HG02798 (cell line): ENCODE measurements at regions not wholly inside any gene's neighbourhood (a gene's known extent, or its start where the extent isn't known, plus 50 kb on each side); places are given as distances from the start of the nearest gene placed in this dataset.
"Not testable (repeated sequence)": the region's sequence is repeated elsewhere in the genome, so short reads cannot be mapped to it uniquely, and the experiment has no call there.

ENCODE experiments used
- ATAC-seq: cut with Tn5 transposase; IDR thresholded peaks from one replicate; pipeline ENCODE4 v1.9.1; 2021; ENCODE audit warnings: mild to moderate bottlenecking; ENCODE audit not compliant: unreplicated experiment, poor library complexity

- ATAC-seq: no peak
Observed at GRCh38 chr13:76634431-76635191, 251.6 kb downstream of the KCTD12 start.

GRCh38 chr13:76632401-76633044 lies 253.7 kb downstream of the KCTD12 start:
- no peak for ATAC-seq

GRCh38 chr13:76630629-76631230 lies 255.5 kb downstream of the KCTD12 start:
- ATAC-seq: no peak

GRCh38 chr13:76622315-76623040 lies 263.7 kb downstream of the KCTD12 start:
- no peak for ATAC-seq

- no peak for ATAC-seq
Observed at GRCh38 chr13:76621705-76622104, 264.5 kb downstream of the KCTD12 start.

- ATAC-seq: no peak
Observed at GRCh38 chr13:76620036-76620435, 266.2 kb downstream of the KCTD12 start.

- ATAC-seq: no peak
Observed at GRCh38 chr13:76619631-76620030, 266.6 kb downstream of the KCTD12 start.

GRCh38 chr13:76610819-76611415 lies 275.3 kb downstream of the KCTD12 start:
- ATAC-seq: no peak

GRCh38 chr13:76609643-76610042 lies 276.6 kb downstream of the KCTD12 start:
- ATAC-seq: no peak

GRCh38 chr13:76607866-76608265 lies 278.3 kb downstream of the KCTD12 start:
- no peak for ATAC-seq

GRCh38 chr13:76600081-76600480 lies 286.1 kb downstream of the KCTD12 start:
- ATAC-seq: no peak

- ATAC-seq: no peak
Observed at GRCh38 chr13:76597868-76598267, 288.3 kb downstream of the KCTD12 start.

GRCh38 chr13:76596216-76596615 lies 290.0 kb downstream of the KCTD12 start:
- no peak for ATAC-seq

GRCh38 chr13:76594435-76594834 lies 291.8 kb downstream of the KCTD12 start:
- ATAC-seq: no peak

GRCh38 chr13:76586842-76587241 lies 299.4 kb downstream of the KCTD12 start:
- no peak for ATAC-seq

- no peak for ATAC-seq
Observed at GRCh38 chr13:76579701-76580100, 306.5 kb downstream of the KCTD12 start.

GRCh38 chr13:76575634-76576033 lies 310.6 kb downstream of the KCTD12 start:
- ATAC-seq: not testable (repeated sequence)

GRCh38 chr13:76570510-76570971 lies 315.7 kb downstream of the KCTD12 start:
- no peak for ATAC-seq

GRCh38 chr13:76556627-76557026 lies 329.6 kb downstream of the KCTD12 start:
- no peak for ATAC-seq

- ATAC-seq: no peak
Observed at GRCh38 chr13:76552807-76553206, 333.4 kb downstream of the KCTD12 start.
